GM18511 (cell line): ENCODE measurements at regions not wholly inside any gene's neighbourhood (a gene's known extent, or its start where the extent isn't known, plus 50 kb on each side); places are given as distances from the start of the nearest gene placed in this dataset.
"Not testable (repeated sequence)": the region's sequence is repeated elsewhere in the genome, so short reads cannot be mapped to it uniquely, and the experiment has no call there.

Experiments
- ATAC-seq: cut with Tn5 transposase; IDR thresholded peaks from one replicate; pipeline ENCODE4 v1.9.1; 2021; ENCODE audit warnings: mild to moderate bottlenecking, moderate library complexity; ENCODE audit not compliant: unreplicated experiment

- ATAC-seq = no peak
Measured at GRCh38 chr21:35394634-35395369, 345.7 kb upstream of the RUNX1 start.

GRCh38 chr21:35394049-35394448, 344.9 kb upstream of the RUNX1 start:
- ATAC-seq = no peak

DNA sequence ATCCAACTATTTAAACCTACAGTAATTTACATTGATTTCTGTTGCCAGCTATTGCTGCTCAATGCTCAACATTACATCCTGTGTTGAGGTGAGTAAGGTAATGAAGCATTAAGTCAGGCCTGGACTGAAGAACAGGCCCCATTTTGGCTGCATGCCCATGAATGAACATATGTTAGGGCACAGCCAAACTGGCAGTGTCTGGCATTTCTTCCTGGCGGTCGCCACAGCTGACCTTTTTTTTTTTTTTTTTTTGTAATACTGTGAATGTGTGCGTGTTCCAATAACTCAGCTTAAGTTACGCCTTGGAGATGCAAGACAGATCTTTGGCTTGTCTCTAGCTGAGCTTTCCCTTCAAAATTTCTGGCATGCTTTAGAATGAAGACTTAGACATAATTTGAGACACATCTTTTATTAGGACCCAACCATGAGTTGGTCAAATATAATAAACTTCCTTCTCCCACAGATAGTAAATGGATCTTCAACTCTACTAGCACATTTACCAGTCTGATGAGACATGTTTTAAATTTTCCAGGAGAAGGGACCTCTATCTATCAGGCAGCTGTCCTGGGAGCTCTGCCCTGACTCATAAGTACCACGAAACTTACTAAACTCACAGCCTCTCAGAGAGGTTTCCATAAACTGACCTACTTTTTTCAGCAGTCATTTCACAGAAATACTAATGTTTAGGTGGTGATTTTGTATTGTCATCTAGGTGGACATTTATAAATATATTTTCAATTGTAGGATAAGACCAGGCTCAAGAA, 341.1 kb upstream of the RUNX1 start:
- no peak for ATAC-seq

GRCh38 chr21:35386491-35387079, 337.5 kb upstream of the RUNX1 start:
- ATAC-seq = no peak

- no peak for ATAC-seq
Measured at GRCh38 chr21:35384375-35384774, 335.3 kb upstream of the RUNX1 start.

- no peak for ATAC-seq
Measured at GRCh38 chr21:35382696-35383095, 333.6 kb upstream of the RUNX1 start.

GRCh38 chr21:35381743-35382310, 332.7 kb upstream of the RUNX1 start:
- no peak for ATAC-seq

DNA sequence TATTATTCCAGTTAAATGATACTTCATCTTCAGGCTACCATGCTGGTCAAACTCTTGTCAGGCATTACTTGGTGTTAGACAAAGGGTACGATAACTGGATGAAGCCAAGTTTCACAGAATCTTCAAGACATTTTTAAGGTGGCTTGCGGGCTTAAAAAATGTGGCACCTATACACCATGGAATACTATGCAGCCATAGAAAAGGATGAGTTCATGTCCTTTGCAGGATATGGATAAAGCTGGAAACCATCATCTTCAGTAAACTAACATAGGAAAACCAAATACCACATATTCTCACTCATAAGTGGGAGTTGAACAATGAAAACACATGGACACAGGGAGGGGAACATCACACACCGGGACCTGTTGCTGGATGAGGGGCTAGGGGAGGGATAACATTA, 331.2 kb upstream of the RUNX1 start:
- ATAC-seq = not testable (repeated sequence)

DNA sequence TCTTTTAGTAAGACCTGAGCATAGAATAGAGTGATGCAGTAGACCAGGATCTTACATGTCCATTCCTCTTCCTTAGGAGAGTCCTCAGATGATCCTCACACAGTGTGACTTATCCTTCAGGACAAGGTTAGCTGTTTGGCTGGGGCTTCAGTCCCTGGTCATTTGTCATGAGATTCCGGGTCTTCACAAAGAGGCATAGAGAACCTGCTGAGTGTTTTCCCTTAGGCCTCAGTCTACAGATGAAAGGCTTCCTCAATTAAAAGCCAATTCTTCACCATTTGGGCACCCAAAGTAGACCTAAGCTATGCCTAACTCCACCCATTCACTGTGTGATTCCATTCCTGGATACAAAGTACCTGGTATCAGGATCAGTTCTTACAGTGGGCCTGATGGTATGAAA, 329.8 kb upstream of the RUNX1 start:
- no peak for ATAC-seq

GRCh38 chr21:35377505-35378090, 328.5 kb upstream of the RUNX1 start:
- ATAC-seq = no peak

GRCh38 chr21:35376406-35377135, 327.5 kb upstream of the RUNX1 start:
- ATAC-seq = no peak

GRCh38 chr21:35375115-35375514, 326.0 kb upstream of the RUNX1 start:
- no peak for ATAC-seq

- no peak for ATAC-seq
Measured at GRCh38 chr21:35373998-35374397, 324.9 kb upstream of the RUNX1 start.

DNA sequence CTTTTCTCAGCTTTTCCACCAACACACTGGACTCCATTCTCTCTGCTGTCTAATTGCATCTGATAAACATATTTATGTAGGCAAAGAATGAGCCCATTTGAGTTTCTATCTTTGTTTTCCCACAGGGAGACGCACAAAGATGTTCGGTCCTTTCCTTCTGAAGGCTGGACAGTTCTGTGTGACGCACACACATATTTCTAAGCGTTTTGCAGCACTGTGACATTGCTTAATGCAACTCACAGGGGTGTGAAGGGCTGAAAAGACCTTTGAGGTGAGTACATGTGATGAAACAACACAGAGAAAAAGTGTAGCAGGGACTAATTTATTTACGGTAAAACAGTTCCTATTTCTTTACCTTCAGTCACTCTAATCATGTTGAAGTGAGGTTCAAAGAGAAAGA, 323.1 kb upstream of the RUNX1 start:
- ATAC-seq = no peak

DNA sequence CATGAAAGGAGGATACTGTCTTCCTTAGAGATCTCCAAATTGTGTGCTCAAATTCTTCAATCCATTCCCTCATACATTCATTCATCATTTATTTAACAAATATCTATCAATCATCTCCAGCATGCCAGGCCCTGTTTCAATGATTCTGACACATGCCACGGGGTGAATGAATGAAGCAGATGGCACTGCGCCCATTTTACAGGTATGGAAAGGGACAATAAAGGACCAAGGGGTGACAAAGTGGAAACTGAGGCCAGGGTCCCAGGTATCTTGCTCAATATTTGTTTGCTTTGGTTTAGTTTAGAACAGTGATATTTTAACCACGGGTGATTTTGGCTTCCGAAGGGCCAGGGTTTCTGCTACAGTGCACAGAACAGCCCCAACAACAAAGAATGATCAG, 321.6 kb upstream of the RUNX1 start:
- no peak for ATAC-seq

DNA sequence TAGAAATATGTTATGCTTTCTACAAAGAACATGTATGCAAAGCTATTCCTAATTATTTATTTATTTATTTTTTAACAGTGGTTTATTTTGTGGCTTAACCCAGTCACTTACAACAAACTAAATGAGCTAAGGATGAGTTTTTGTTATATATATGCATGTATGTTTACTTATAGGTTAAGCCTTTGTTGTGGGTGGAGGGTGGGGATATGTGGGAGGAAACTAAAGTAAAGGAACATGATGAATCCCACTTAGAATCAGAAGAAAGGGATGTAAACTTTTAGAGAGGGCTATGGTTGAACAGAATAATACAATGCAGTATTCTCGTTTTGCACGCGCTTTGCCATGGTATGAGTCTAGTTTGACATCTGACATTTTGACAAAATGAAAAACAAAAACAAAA, 321.0 kb upstream of the RUNX1 start:
- ATAC-seq = no peak

DNA sequence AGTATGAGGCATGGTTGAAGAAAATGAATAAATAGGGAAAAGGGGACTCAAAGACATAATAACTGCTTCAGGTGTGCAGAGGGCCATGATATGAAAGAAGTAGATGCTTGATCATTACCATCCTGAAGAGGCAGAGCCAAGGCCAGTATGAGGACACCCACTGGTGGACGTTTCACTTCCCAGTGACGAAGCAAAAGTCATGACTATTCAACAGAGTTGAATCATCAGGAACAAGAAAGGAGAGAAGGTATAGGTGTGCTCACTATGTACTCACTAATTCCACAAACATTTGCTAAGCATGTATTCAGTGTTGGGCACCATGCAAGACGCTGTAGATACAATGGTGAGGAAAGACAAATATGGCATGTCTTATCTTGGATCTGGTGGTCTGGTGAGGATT, 319.2 kb upstream of the RUNX1 start:
- ATAC-seq = no peak

DNA sequence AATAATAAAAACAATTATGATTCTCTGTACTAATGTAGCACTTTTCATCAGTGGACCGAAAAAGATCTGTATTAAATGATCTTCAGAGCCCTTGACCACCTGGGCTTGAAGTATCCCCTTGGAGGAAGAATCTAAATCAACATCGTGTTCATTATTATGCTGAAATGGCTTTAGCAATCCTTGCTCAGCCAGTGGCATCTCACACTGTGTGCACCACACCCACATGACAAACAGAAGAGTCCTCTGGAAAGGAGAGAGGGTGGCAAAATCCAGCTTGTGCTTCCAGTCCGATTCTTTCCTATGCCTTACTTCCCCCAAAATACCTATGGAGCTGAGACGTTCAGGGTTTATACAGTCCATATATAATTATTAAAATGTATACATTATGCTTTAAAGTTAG, 318.5 kb upstream of the RUNX1 start:
- ATAC-seq = no peak

DNA sequence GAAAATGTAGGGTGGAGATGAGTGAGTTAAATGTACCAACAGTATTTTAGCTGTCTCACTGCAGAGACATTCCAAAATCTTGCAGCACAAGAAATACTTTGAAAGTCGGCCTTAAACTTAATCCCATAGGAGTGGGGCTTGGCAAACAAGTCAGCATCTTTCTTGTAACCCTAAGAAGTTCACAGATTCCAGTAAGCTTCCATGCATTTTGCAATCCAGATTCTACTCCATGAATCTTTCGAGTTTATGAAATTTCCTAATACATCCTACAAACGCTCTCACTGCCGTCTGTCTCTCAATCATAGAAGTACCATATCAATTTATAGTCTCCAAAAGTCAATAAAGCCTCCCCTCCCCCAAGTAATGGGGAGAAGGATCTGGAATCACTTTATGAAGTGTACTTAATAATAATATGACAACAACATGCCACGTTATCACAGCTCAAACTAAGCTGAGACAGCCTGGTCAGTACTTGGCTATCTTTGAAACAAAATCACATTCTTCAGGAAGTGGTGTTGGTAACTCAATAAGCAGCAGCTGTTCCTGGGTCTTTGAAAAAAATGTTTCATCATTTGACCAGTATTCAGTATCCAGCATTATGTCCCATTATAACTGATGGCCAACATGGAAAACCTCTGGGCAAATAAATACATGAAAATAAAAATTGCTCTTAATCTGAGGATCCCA, 317.4 kb upstream of the RUNX1 start:
- no peak for ATAC-seq

DNA sequence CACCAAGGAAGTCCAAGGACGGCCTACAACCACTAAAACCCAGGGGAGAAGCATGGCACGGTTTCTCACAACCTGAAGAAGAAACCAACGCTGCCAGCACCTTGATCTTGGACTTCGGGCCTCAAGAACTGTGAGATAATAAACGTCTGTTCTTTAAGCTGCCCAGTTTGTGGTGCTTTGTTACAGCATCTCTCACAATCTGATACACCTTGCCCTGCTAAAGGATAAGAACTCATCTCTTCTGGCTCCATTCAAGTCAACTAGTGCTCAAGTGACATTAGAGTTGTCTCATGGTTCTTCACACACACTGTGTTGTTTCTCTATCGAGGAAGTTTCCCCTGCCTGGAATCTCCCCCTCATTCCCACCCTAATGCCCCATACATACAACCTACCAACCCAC, 314.4 kb upstream of the RUNX1 start:
- no peak for ATAC-seq
